Smooth muscle cell (in vitro differentiated cells): ENCODE measurements at regions not wholly inside any gene's neighbourhood (a gene's known extent, or its start where the extent isn't known, plus 50 kb on each side); places are given as distances from the start of the nearest gene placed in this dataset.

Experiments
- DNase-seq: peaks from one replicate; lab custom pipeline; 2025; ENCODE audit not compliant: unreplicated experiment; lab: John Stamatoyannopoulos, UW
- H2AFZ ChIP-seq: fragments of 200-600 bp; sonication (generic); 2 replicates; pipeline ENCODE4 v1.6.0; 2016; ENCODE audit warnings: antibody characterized with exemption, low read depth, mild to moderate bottlenecking
- H3F3A ChIP-seq: fragments of 200-600 bp; sonication (generic); 2 replicates; pipeline ENCODE4 v1.6.0; 2017; ENCODE audit warnings: antibody characterized with exemption, low read depth
- H3K27ac ChIP-seq: fragments of 200-600 bp; sonication (generic); 2 replicates; pipeline ENCODE4 v1.5.1; 2016; ENCODE audit warnings: low read depth, mild to moderate bottlenecking
- H3K27me3 ChIP-seq: fragments of 200-600 bp; sonication (generic); 2 replicates; pipeline ENCODE4 v1.6.1; 2016; ENCODE audit warnings: low read depth, mild to moderate bottlenecking
- H3K36me3 ChIP-seq: fragments of 200-600 bp; sonication (generic); 2 replicates; pipeline ENCODE4 v1.5.1; 2016; ENCODE audit warnings: low read depth
- H3K4me1 ChIP-seq: fragments of 200-600 bp; sonication (generic); 2 replicates; pipeline ENCODE4 v1.5.1; 2016; ENCODE audit warnings: low read depth
- H3K4me2 ChIP-seq: fragments of 200-600 bp; sonication (generic); 2 replicates; pipeline ENCODE4 v1.6.0; 2016; ENCODE audit warnings: mild to moderate bottlenecking
- H3K4me3 ChIP-seq: fragments of 200-600 bp; sonication (generic); 2 replicates; pipeline ENCODE4 v1.5.1; 2016; ENCODE audit warnings: mild to moderate bottlenecking
- H3K79me2 ChIP-seq: fragments of 200-600 bp; sonication (generic); 2 replicates; pipeline ENCODE4 v1.6.0; 2016; ENCODE audit warnings: low read depth, mild to moderate bottlenecking
- H3K9ac ChIP-seq: fragments of 200-600 bp; sonication (generic); 2 replicates; pipeline ENCODE4 v1.6.0; 2016; ENCODE audit warnings: low read depth
- H3K9me3 ChIP-seq: fragments of 200-600 bp; sonication (generic); replicated peaks from 2 replicates; pipeline ENCODE4 v1.5.1; 2016; ENCODE audit warnings: low read depth
- H4K20me1 ChIP-seq: fragments of 200-600 bp; sonication (generic); 2 replicates; pipeline ENCODE4 v1.6.0; 2016; ENCODE audit warnings: low read depth
- WGBS: methylation state at CpG from one replicate; pipeline ENCODE4 v1.1.7; 2016; ENCODE audit warnings: low lambda C conversion rate; 5-methylcytosine and 5-hydroxymethylcytosine counted together
- TF ChIP-seq, protein P1 (sequence below): fragments of 200-600 bp; sonication (generic); IDR thresholded peaks from 2 replicates; pipeline ENCODE4 v1.5.1; 2017; ENCODE audit warnings: borderline replicate concordance, mild to moderate bottlenecking, antibody characterized with exemption; ENCODE audit not compliant: insufficient read depth, poor library complexity, severe bottlenecking

DNA sequence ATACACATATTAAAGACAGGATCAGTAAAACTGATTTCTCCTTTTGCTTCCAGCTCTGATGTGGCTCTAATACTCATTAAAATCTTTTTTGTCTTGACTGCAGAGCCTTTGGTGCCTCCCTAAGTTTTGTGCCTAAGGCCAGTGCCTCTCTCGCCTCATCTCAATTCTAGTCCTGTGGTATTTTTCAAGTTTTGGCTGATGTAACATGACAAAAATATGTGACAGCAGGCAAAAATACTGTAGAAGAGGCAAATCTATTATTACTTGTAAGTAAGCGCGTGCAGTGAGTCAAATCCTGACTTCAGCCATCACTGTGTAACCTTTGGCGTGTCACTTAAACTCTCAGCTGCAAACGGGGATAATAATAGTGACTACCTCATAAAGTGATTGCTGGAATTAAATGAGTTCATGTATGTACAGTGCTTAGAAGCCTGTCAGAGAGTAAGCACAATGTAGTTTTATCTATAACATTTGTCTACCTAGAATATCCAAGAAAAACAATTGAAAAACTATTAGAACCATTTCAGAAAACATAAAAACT, 74.0 kb downstream of the MAB21L3 start:
- H4K20me1 ChIP-seq, result no peaks in the 10 kb centered on the region
- peaks cover 15% of the 10 kb centered on the region for H3K27me3 ChIP-seq
- H3K4me3 ChIP-seq, result no peak overlapping the region
- no peak overlapping the region for H3K4me2 ChIP-seq
- H3K4me1 ChIP-seq, result no peaks in the 10 kb centered on the region
- H3F3A ChIP-seq, result no peaks in the 10 kb centered on the region
- no peak overlapping the region for H3K27ac ChIP-seq
- DNase-seq, result no peak
- H3K9ac ChIP-seq, result no peak overlapping the region
- H2AFZ ChIP-seq, result no peak overlapping the region
- no peaks in the 10 kb centered on the region for H3K79me2 ChIP-seq
- TF ChIP-seq, protein P1, sequence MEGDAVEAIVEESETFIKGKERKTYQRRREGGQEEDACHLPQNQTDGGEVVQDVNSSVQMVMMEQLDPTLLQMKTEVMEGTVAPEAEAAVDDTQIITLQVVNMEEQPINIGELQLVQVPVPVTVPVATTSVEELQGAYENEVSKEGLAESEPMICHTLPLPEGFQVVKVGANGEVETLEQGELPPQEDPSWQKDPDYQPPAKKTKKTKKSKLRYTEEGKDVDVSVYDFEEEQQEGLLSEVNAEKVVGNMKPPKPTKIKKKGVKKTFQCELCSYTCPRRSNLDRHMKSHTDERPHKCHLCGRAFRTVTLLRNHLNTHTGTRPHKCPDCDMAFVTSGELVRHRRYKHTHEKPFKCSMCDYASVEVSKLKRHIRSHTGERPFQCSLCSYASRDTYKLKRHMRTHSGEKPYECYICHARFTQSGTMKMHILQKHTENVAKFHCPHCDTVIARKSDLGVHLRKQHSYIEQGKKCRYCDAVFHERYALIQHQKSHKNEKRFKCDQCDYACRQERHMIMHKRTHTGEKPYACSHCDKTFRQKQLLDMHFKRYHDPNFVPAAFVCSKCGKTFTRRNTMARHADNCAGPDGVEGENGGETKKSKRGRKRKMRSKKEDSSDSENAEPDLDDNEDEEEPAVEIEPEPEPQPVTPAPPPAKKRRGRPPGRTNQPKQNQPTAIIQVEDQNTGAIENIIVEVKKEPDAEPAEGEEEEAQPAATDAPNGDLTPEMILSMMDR, result no peak
- H3K9me3 ChIP-seq, result no peaks in the 10 kb centered on the region
- WGBS, result 76% methylated on average over 5 of the region's 5 CpGs
- H3K36me3 ChIP-seq, result no peaks in the 10 kb centered on the region

GRCh38 chr1:116189481-116189880, 78.3 kb downstream of the MAB21L3 start:
- H3K4me3 ChIP-seq, result no peak overlapping the region
- WGBS, result 87% methylated on average over 3 of the region's 3 CpGs
- H4K20me1 ChIP-seq, result no peaks in the 10 kb centered on the region
- TF ChIP-seq, protein P1, result no peak
- no peak overlapping the region for H3K27ac ChIP-seq
- no peaks in the 10 kb centered on the region for H3K36me3 ChIP-seq
- no peaks in the 10 kb centered on the region for H3K9me3 ChIP-seq
- H3K27me3 ChIP-seq, result peaks cover 14% of the 10 kb centered on the region
- H3K4me2 ChIP-seq, result no peak overlapping the region
- H3K4me1 ChIP-seq, result no peaks in the 10 kb centered on the region
- H3K9ac ChIP-seq, result no peak overlapping the region
- no peaks in the 10 kb centered on the region for H3F3A ChIP-seq
- no peak for DNase-seq
- H3K79me2 ChIP-seq, result no peaks in the 10 kb centered on the region
- no peak overlapping the region for H2AFZ ChIP-seq

GRCh38 chr1:116191294-116191693, 80.1 kb downstream of the MAB21L3 start:
- Histone ChIP-seq H3K4me2 (no peak overlapping the region), H3K36me3 (no peaks in the 10 kb centered on the region), H3K27ac (no peak overlapping the region), H3K9me3 (no peaks in the 10 kb centered on the region), H3K4me3 (no peak overlapping the region), H3F3A (no peaks in the 10 kb centered on the region), H2AFZ (no peak overlapping the region), H3K79me2 (no peaks in the 10 kb centered on the region), H3K27me3 (peaks cover 24% of the 10 kb centered on the region), H3K4me1 (no peaks in the 10 kb centered on the region), H3K9ac (no peak overlapping the region), H4K20me1 (no peaks in the 10 kb centered on the region)
- TF ChIP-seq, protein P1, result no peak
- 81% methylated on average over 2 of the region's 2 CpGs for WGBS
- DNase-seq, result no peak

DNA sequence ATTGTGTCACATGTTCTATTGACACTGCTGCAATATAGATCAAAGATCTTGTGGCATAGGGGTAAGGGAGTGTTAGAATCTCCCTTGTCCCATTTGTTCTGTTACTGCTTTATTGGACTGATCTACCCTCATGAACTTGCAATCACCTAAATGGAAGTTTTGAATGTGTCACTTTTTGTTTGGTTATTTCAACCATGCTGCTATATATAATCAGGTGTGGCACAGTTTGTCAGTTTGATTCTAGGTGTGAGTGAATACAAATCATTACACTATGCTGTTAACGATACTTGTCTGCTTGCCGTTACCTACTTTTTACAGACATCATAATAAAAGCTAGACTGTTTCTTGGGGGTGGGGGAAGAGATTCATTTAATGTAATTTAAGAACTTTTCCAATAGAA, 82.6 kb downstream of the MAB21L3 start:
- DNase-seq, result no peak
- Histone ChIP-seq H3F3A (no peaks in the 10 kb centered on the region), H3K9ac (no peak overlapping the region), H3K4me3 (no peak overlapping the region), H4K20me1 (no peaks in the 10 kb centered on the region), H3K27me3 (peaks cover 24% of the 10 kb centered on the region), H3K27ac (no peak overlapping the region), H3K4me2 (no peak overlapping the region), H3K4me1 (no peaks in the 10 kb centered on the region), H2AFZ (no peak overlapping the region), H3K9me3 (no peaks in the 10 kb centered on the region), H3K79me2 (no peaks in the 10 kb centered on the region), H3K36me3 (no peaks in the 10 kb centered on the region)
- TF ChIP-seq, protein P1, result no peak
- 93% methylated on average over 2 of the region's 2 CpGs for WGBS
